Chondrocyte (in vitro differentiated cells): ENCODE measurements at regions not wholly inside any gene's neighbourhood (a gene's known extent, or its start where the extent isn't known, plus 50 kb on each side); places are given as distances from the start of the nearest gene placed in this dataset.

ENCODE experiments used
- DNase-seq: peaks from one replicate; pipeline ENCODE4 v3.0.0; 2021; ENCODE audit warnings: mixed read lengths, low spot score
- H3K27ac Mint-ChIP-seq: one replicate; pipeline ENCODE4 v1.8.0; 2021; ENCODE audit warnings: mild to moderate bottlenecking, moderate library complexity, mixed read lengths; ENCODE audit not compliant: unreplicated experiment
- H3K27me3 Mint-ChIP-seq: 2 replicates; pipeline ENCODE4 v1.8.0; 2021; ENCODE audit warnings: low read depth, mixed read lengths
- H3K36me3 Mint-ChIP-seq: 2 replicates; pipeline ENCODE4 v1.8.0; 2021; ENCODE audit warnings: low read depth, mixed read lengths
- H3K4me1 Mint-ChIP-seq: 2 replicates; pipeline ENCODE4 v1.8.0; 2021; ENCODE audit warnings: low read depth, mild to moderate bottlenecking, mixed read lengths
- H3K4me3 Mint-ChIP-seq: one replicate; pipeline ENCODE4 v1.8.0; 2021; ENCODE audit warnings: mild to moderate bottlenecking, moderate library complexity, mixed read lengths; ENCODE audit not compliant: unreplicated experiment
- H3K9me3 Mint-ChIP-seq: 2 replicates; pipeline ENCODE4 v1.8.0; 2021; ENCODE audit warnings: low read depth, mixed read lengths
- TF ChIP-seq, protein P1 (sequence below): fragments of 200-600 bp; sonication (generic); IDR thresholded peaks from 2 replicates; pipeline ENCODE4 v1.5.0; 2021; ENCODE audit warnings: antibody characterized with exemption, mild to moderate bottlenecking, moderate library complexity

DNA sequence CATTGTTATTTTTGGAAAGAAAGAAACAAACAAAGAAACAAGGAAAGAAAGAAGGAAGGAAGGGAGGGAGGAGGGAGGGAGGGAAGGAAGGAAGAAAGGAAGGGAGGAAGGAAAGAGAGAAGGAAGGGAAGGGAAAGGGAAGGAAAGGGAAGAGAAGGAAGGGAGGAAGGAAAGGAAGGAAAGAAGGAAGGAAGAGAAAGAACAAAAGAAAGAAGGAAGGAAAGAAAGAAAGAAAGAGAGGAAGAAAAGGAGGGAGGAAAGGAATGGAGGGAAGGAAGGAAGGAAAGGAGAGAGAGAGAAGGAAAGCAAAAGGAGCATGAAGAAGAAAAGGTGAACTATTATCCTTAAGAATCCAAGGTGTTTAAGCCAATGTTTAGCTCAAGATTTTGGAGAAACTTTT is 262.7 kb upstream of the STT3B start:
- Mint-ChIP-seq H3K36me3 (no peaks in the 10 kb centered on the region), H3K27ac (no peak overlapping the region), H3K9me3 (no peaks in the 10 kb centered on the region), H3K4me1 (peaks cover 19% of the 10 kb centered on the region), H3K4me3 (no peak overlapping the region), H3K27me3 (no peaks in the 10 kb centered on the region)
- no peak for DNase-seq
- TF ChIP-seq, protein P1, sequence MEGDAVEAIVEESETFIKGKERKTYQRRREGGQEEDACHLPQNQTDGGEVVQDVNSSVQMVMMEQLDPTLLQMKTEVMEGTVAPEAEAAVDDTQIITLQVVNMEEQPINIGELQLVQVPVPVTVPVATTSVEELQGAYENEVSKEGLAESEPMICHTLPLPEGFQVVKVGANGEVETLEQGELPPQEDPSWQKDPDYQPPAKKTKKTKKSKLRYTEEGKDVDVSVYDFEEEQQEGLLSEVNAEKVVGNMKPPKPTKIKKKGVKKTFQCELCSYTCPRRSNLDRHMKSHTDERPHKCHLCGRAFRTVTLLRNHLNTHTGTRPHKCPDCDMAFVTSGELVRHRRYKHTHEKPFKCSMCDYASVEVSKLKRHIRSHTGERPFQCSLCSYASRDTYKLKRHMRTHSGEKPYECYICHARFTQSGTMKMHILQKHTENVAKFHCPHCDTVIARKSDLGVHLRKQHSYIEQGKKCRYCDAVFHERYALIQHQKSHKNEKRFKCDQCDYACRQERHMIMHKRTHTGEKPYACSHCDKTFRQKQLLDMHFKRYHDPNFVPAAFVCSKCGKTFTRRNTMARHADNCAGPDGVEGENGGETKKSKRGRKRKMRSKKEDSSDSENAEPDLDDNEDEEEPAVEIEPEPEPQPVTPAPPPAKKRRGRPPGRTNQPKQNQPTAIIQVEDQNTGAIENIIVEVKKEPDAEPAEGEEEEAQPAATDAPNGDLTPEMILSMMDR = no peak

- Mint-ChIP-seq H3K4me3 (no peak overlapping the region), H3K4me1 (peaks cover 52% of the 10 kb centered on the region), H3K36me3 (no peaks in the 10 kb centered on the region), H3K27ac (peak overlapping the region; percentile 77), H3K9me3 (no peaks in the 10 kb centered on the region), H3K27me3 (no peaks in the 10 kb centered on the region)
- DNase-seq = no peak
- TF ChIP-seq, protein P1 = no peak
Observed at GRCh38 chr3:31274326-31275024, 258.2 kb upstream of the STT3B start.

GRCh38 chr3:31275038-31275572 is 257.6 kb upstream of the STT3B start:
- TF ChIP-seq, protein P1 = no peak
- no peaks in the 10 kb centered on the region for H3K36me3 Mint-ChIP-seq
- H3K9me3 Mint-ChIP-seq = no peaks in the 10 kb centered on the region
- H3K27ac Mint-ChIP-seq = peak overlapping the region; percentile 77
- H3K27me3 Mint-ChIP-seq = no peaks in the 10 kb centered on the region
- no peak for DNase-seq
- peaks cover 52% of the 10 kb centered on the region for H3K4me1 Mint-ChIP-seq
- no peak overlapping the region for H3K4me3 Mint-ChIP-seq

DNA sequence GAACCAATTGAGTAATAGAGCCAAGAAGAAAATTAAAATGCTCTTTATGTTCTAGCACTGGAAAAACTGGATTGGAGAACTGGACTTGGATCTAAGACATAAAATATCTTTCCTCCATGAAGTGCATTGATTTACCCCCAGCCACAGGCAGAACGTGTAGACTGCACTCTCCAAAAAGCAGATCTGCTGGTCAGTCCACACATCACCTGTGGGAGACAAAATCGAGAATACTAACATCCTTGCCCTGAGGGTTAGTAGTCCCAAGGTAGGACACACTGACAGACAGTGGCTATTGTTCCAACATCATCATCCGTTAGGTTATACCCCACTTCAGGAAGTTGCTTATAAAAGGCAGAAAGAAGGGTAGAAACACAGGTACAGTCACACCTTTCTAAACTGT is 257.1 kb upstream of the STT3B start:
- Mint-ChIP-seq H3K4me3 (no peak overlapping the region), H3K4me1 (peaks cover 52% of the 10 kb centered on the region)

GRCh38 chr3:31277582-31277981 is 255.1 kb upstream of the STT3B start:
- DNase-seq = no peak
- H3K27me3 Mint-ChIP-seq = no peaks in the 10 kb centered on the region
- peak overlapping the region; percentile 67 for H3K27ac Mint-ChIP-seq
- H3K4me3 Mint-ChIP-seq = no peak overlapping the region
- TF ChIP-seq, protein P1 = no peak
- peaks cover 44% of the 10 kb centered on the region for H3K4me1 Mint-ChIP-seq
- no peaks in the 10 kb centered on the region for H3K36me3 Mint-ChIP-seq
- H3K9me3 Mint-ChIP-seq = no peaks in the 10 kb centered on the region

More for the DNA sequence above, 257.1 kb upstream of the STT3B start:
- Mint-ChIP-seq H3K27me3 (no peaks in the 10 kb centered on the region), H3K9me3 (no peaks in the 10 kb centered on the region), H3K27ac (no peak overlapping the region), H3K36me3 (no peaks in the 10 kb centered on the region)
- TF ChIP-seq, protein P1 = no peak
- no peak for DNase-seq
